Mucosa of descending colon (tissue), 3 donors: ENCODE measurements at regions not wholly inside any gene's neighbourhood (a gene's known extent, or its start where the extent isn't known, plus 50 kb on each side); places are given as distances from the start of the nearest gene placed in this dataset.

Experiments used
- ATAC-seq: fragments of 200-7000 bp; cut with Tn5 transposase; one replicate; pipeline ENCODE4 v1.9.1; 2020; ENCODE audit warnings: mild to moderate bottlenecking, moderate library complexity
- DNase-seq, 3 donors: peaks; one replicate each; pipeline ENCODE4 v3.0.0-alpha.2; 2020
- H3K36me3 ChIP-seq: fragments of 200-600 bp; one replicate; pipeline ENCODE4 v1.8.0; 2021; ENCODE audit warnings: low read depth, mild to moderate bottlenecking
- H3K4me1 ChIP-seq: fragments of 200-600 bp; one replicate; pipeline ENCODE4 v1.8.0; 2021; ENCODE audit warnings: low read depth, mild to moderate bottlenecking
- H3K4me3 ChIP-seq: fragments of 200-600 bp; one replicate; pipeline ENCODE4 v1.8.0; 2021; ENCODE audit warnings: mild to moderate bottlenecking
- H3K9me3 ChIP-seq: fragments of 200-600 bp; one replicate; pipeline ENCODE4 v1.8.0; 2021; ENCODE audit warnings: mild to moderate bottlenecking
- intact Hi-C, 2 donors: fragments of 100-400 bp; cut with DNase I in 1 of 2; cut with micrococcal nuclease in 1 of 2; formaldehyde crosslinking; loops; one replicate each; pipeline versions ENCODE4 v1.11.0 to v1.11.1; 2022; cut with DNase I, micrococcal nuclease
- TF ChIP-seq, protein P1 (sequence below): fragments of 200-600 bp; IDR thresholded peaks from one replicate; pipeline ENCODE4 v1.8.0; 2022; ENCODE audit warnings: antibody characterized with exemption, mild to moderate bottlenecking
- donor health status: DM: no; HTN: no; CAD: no; lungs with moderate emphysema.
- donor health status: DM: no; HTN: no; CAD: no.
- donor health status: DM: no; HTN: yes; CAD: no.

DNA sequence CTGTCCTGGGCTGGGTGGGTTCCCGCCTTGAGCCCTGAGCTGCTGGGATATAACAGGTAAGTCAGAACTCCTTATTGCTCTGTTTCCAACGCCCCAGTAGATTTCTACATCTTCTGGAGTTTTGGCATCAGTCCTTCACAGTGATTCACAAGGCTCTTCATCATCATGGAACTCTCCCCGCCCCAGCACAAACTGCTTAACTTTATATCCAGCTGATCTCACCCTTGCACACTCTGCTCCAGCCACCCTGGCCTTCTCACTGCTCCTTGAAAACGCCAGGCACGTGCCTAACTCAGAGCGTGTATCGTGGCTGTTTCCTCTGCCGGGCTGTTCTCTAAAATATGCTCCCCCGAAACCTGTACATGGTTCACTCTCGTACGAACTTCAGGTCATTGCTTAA, 264.9 kb downstream of the NOVA1 start:
- intact Hi-C loops: no loop called here
- H3K36me3 ChIP-seq: no peaks in the 10 kb centered on the region
- DNase-seq: peak in 1 of 3 donors; percentile 11
- TF ChIP-seq, protein P1, sequence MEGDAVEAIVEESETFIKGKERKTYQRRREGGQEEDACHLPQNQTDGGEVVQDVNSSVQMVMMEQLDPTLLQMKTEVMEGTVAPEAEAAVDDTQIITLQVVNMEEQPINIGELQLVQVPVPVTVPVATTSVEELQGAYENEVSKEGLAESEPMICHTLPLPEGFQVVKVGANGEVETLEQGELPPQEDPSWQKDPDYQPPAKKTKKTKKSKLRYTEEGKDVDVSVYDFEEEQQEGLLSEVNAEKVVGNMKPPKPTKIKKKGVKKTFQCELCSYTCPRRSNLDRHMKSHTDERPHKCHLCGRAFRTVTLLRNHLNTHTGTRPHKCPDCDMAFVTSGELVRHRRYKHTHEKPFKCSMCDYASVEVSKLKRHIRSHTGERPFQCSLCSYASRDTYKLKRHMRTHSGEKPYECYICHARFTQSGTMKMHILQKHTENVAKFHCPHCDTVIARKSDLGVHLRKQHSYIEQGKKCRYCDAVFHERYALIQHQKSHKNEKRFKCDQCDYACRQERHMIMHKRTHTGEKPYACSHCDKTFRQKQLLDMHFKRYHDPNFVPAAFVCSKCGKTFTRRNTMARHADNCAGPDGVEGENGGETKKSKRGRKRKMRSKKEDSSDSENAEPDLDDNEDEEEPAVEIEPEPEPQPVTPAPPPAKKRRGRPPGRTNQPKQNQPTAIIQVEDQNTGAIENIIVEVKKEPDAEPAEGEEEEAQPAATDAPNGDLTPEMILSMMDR: no peak
- peak; percentile 33 for ATAC-seq
- no peaks in the 10 kb centered on the region for H3K9me3 ChIP-seq
- H3K4me3 ChIP-seq: no peak overlapping the region
- H3K4me1 ChIP-seq: no peaks in the 10 kb centered on the region

DNA sequence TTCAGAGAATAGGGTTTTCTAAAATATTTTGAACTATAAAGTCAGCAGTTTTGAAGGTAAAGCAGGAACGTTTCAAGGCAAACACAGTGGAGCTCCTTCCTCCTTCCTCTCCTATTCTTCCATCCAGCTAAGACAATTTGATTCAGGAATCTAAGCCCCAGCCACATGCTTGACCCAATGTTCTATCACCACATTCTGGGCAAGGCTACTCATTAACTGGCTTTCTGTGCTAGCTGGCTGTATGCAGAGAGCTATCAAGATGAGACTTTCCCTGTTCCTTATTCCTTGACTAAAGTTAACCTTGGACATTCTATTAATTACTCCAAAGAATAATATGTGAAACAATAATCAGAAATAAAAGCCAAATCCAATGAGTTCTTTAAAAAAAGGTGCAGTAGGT, 266.9 kb downstream of the NOVA1 start:
- Histone ChIP-seq H3K36me3 (no peaks in the 10 kb centered on the region), H3K4me1 (no peaks in the 10 kb centered on the region), H3K4me3 (no peak overlapping the region), H3K9me3 (no peaks in the 10 kb centered on the region)
- TF ChIP-seq, protein P1: no peak
- intact Hi-C loops: no loop called here
- no peak for ATAC-seq
- DNase-seq: no peak

DNA sequence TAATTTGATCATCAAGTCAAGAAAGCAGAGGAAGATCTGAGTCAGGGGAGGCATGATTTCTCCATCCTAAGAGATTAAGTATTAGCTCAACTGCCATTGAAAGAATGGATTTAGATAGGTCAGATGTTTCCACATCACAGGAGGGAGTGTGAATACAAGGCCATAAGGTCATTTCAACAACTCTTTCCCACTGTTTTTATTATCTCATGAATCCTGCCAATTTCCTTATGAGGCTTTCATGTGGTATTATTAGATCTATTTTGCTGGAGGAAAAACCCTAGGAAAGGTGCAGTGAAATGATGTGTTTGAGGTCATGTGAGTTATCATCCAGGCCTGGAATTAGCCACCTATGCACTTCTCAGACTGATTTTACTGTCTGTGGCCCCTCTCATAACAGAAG, 269.0 kb downstream of the NOVA1 start:
- H3K4me3 ChIP-seq: no peak overlapping the region
- H3K9me3 ChIP-seq: no peaks in the 10 kb centered on the region
- ATAC-seq (no peak), DNase-seq (no peak)
- TF ChIP-seq, protein P1: no peak
- intact Hi-C loops: no loop called here
- H3K36me3 ChIP-seq: no peaks in the 10 kb centered on the region
- no peaks in the 10 kb centered on the region for H3K4me1 ChIP-seq

DNA sequence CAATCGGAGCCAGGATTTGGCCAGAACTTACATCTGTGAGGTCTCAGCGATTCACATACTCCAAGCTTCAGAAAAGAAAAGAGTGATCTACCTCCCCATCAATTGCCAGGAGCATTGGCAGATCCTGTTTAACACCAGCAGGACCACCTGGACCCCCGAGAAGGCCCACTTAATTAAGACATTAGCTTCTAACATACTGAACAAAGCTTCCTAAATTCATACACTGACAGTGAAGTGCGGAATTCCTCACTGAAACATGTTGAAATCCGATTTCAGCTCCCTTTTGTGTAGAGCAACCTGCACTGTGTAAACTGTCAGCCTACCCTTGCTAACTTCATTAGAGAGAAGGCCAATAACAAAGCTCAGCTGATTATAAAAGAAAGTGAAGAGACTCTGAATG, 274.0 kb downstream of the NOVA1 start:
- no peak for ATAC-seq
- no peaks in the 10 kb centered on the region for H3K36me3 ChIP-seq
- TF ChIP-seq, protein P1: no peak
- no peak for DNase-seq
- H3K9me3 ChIP-seq: no peaks in the 10 kb centered on the region
- no peaks in the 10 kb centered on the region for H3K4me1 ChIP-seq
- no peak overlapping the region for H3K4me3 ChIP-seq
- intact Hi-C loops: no loop called here

DNA sequence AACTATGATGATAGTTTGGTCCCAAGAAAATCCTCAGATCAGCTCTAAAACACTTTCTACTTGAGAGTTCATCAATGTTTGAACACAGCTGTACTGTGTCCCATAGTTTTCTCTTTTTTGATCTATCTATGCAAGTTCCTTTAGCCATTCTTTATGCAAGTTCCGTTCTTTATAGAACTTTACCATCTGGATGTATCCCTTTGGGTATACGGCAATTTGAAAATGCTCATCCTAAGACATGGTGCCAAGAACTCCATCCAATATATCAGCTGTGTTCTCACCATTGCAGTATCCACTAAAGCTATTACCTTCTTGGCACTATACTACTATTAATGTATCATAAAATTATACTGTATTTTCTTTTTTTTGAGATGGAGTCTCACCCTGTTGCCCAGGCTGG, 276.9 kb downstream of the NOVA1 start:
- TF ChIP-seq, protein P1: no peak
- Histone ChIP-seq H3K36me3 (no peaks in the 10 kb centered on the region), H3K4me3 (no peak overlapping the region), H3K4me1 (no peaks in the 10 kb centered on the region), H3K9me3 (no peaks in the 10 kb centered on the region)
- ATAC-seq: no peak
- intact Hi-C loops: no loop called here
- DNase-seq: no peak

DNA sequence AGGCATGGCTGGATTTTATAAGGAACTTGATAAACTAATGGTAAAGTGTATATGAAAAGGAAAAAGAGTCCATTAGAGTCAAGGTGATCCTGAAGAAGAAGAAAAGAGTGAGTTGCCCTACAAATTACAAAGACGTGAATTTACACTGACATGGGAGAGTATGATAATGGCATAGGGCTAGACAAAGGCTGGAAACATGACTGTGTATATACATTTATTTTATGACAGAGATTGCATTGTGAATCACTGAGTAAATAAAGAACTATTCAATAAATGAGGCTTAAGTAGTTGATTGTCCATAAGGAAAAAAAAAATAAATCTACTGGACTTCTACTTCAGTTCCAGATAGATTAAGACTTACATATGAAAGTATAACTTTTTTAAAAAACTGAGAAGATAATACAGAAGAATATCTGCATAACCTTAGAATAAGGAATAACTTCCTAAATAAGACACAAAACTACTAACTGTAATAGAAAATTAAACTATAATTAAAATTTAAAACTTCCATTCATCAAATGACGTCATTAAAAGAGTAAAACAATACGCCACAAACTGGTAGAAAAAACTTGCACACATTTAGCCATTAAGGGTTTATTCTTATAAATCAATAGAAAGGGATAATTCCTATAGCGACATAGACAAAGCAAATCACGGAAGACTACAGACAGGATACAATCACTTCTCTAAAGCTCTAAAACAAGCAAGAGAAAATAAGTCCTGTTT, 278.5 kb downstream of the NOVA1 start:
- ATAC-seq (no peak), DNase-seq (no peak)
- no peaks in the 10 kb centered on the region for H3K36me3 ChIP-seq
- TF ChIP-seq, protein P1: no peak
- no peaks in the 10 kb centered on the region for H3K9me3 ChIP-seq
- H3K4me3 ChIP-seq: no peak overlapping the region
- intact Hi-C loops: no loop called here
- no peaks in the 10 kb centered on the region for H3K4me1 ChIP-seq
